BE2C (cell line): ENCODE measurements at regions not wholly inside any gene's neighbourhood (a gene's known extent, or its start where the extent isn't known, plus 50 kb on each side); places are given as distances from the start of the nearest gene placed in this dataset.

ENCODE experiments used
- DNase-seq: peaks from one replicate; pipeline ENCODE4 v3.0.0-alpha.2; 2020
- H3K27me3 ChIP-seq: fragments of 250-450 bp; sonication (Bioruptor Pico); 2 replicates; pipeline ENCODE4 v1.5.1; 2020; ENCODE audit warnings: mild to moderate bottlenecking
- H3K36me3 ChIP-seq: fragments of 250-450 bp; sonication (Bioruptor Pico); 2 replicates; pipeline ENCODE4 v1.5.1; 2020; ENCODE audit warnings: mild to moderate bottlenecking
- H3K4me1 ChIP-seq: fragments of 250-450 bp; sonication (Bioruptor Pico); 2 replicates; pipeline ENCODE4 v1.5.1; 2020
- H3K4me3 ChIP-seq: 2 replicates; pipeline ENCODE4 v1.5.1; 2011; ENCODE audit warnings: low read depth, low read length
- H3K9me3 ChIP-seq: fragments of 250-450 bp; sonication (Bioruptor Pico); 2 replicates; pipeline ENCODE4 v1.5.1; 2020
- TF ChIP-seq, protein P1 (sequence below): IDR thresholded peaks from 2 replicates; pipeline ENCODE4 v1.5.1; 2012; ENCODE audit warnings: mild to moderate bottlenecking, low read depth, low read length

DNA sequence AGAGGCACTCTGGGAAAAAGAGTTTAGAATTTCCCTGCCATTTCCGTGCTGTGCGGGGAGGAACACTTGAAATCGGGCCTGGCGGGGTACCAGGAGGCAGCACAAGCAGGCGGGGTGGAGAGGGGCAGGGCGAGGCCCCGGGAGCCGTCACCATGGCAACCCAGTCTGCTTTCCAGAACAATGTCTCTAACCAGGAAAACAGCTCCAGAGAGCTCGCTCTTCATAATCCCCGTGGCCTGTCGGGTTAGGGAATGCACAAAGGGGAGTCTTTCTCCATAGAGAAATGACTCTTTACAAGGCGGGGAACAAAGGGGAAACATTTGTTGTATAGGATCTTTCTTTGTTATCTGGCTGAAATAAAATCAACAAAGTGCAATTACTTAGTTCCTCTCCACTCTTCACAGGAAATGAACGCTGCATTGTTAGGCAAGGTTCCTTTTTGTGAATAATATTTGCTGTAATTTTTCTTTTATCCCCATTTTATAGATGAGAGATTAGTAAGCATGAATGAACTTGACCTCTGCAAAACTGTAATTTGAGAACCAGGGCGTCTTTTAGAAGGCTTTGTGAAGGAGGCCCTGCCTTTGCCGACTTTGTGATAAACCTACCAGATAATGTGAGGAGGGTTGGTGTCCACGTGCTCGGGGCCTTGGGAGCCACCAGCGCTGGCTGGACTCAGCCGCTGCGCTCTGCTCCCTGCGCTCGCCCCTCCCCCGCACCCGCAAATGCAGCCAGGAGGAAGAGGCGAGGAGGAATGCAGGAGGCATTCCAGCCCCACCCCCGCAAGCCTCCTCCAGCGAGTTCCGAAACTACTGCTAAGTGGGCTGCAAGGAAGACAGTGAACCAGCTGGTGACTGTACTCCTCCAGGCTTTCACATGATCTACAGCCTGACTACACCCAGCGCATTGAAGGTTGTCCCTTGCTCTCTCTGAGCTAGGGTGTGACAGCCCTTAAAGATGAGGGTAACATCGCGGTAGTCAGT lies 105.2 kb upstream of the ATF7IP start:
- Histone ChIP-seq H3K4me1 (peaks cover 15% of the 10 kb centered on the region), H3K4me3 (no peak overlapping the region), H3K9me3 (no peaks in the 10 kb centered on the region), H3K36me3 (no peaks in the 10 kb centered on the region), H3K27me3 (no peaks in the 10 kb centered on the region)
- TF ChIP-seq, protein P1, sequence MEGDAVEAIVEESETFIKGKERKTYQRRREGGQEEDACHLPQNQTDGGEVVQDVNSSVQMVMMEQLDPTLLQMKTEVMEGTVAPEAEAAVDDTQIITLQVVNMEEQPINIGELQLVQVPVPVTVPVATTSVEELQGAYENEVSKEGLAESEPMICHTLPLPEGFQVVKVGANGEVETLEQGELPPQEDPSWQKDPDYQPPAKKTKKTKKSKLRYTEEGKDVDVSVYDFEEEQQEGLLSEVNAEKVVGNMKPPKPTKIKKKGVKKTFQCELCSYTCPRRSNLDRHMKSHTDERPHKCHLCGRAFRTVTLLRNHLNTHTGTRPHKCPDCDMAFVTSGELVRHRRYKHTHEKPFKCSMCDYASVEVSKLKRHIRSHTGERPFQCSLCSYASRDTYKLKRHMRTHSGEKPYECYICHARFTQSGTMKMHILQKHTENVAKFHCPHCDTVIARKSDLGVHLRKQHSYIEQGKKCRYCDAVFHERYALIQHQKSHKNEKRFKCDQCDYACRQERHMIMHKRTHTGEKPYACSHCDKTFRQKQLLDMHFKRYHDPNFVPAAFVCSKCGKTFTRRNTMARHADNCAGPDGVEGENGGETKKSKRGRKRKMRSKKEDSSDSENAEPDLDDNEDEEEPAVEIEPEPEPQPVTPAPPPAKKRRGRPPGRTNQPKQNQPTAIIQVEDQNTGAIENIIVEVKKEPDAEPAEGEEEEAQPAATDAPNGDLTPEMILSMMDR: no peak
- DNase-seq: no peak

DNA sequence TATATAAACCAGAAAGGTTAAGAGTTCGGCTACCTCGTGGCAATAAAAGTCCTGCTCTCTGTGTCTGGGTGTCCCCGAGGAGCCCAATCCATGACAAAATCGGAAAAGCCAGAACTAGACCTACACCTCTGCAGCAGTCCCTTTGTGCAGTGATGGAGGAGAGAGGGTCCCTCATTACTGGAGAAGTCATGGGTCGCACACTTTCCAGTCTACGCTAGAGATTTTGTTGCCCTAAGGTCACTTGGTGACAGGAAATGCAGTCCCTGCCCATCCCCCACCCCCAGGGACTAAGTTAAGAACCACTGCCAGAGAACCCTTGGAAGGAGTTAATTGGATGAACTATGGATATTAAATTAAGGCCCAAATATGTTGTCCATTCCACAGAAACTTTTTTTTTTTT lies 104.4 kb upstream of the ATF7IP start:
- peaks cover 15% of the 10 kb centered on the region for H3K4me1 ChIP-seq

DNA sequence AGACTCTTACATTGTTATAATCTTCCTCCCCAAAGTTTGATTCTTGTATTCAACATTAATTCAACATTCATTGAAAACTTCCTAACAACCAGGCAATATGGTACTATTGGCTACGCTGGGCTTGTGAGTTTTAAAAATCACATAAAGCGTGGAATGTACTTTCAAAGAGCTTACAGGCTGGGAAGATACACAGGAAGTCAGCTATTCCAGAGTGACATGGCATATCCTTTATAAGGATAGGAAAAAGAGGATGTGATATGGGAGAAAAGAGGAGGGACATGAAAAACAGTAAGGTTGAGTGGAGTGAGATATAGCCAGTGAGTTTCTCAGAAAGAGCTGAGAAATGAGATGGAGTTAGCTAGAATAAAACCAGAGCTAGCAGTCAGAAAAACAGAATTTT lies 103.6 kb upstream of the ATF7IP start:
- Histone ChIP-seq H3K4me1 (peaks cover 12% of the 10 kb centered on the region), H3K27me3 (no peaks in the 10 kb centered on the region), H3K9me3 (no peaks in the 10 kb centered on the region), H3K36me3 (no peaks in the 10 kb centered on the region), H3K4me3 (no peak overlapping the region)
- no peak for DNase-seq
- TF ChIP-seq, protein P1: no peak

More for the DNA sequence above, 104.4 kb upstream of the ATF7IP start:
- TF ChIP-seq, protein P1: no peak
- Histone ChIP-seq H3K36me3 (no peaks in the 10 kb centered on the region), H3K27me3 (no peaks in the 10 kb centered on the region), H3K4me3 (no peak overlapping the region), H3K9me3 (no peaks in the 10 kb centered on the region)
- DNase-seq: peak; percentile 19

DNA sequence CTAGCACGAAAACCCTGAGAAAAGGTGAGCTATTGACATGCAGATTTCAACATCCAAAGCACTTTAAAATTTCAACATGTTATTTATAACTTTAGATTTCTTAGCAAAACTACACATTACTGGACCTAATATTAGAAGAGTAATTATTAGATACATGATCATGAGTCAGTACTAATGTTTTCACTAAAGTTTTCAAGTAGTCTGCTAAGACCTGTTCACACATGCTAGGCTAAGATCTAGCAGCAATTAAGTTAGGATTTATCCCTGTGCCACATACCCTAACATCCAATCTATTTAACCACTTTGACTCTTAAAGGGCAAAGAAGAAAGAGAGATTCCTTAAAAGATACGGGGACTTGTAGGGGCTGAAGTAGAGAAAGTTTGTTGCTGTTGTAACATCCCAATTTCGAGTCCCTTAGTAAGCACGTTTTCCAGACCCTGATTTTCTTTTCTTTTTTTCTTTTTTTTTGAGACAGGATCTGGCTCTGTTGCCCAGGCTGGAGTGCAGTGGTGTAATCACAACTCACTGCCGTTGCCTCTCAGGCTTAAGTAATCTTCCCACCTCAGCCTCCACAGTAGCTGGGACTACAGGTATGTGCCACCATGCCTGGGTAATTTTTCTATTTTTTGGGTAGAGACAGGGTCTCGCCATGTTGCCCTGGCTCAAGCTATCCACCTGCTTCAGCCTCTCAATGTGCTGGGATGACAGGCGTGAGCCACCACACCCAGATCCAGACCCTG lies 102.5 kb upstream of the ATF7IP start:
- Histone ChIP-seq H3K4me3 (no peak overlapping the region), H3K4me1 (peaks cover 9% of the 10 kb centered on the region), H3K36me3 (no peaks in the 10 kb centered on the region), H3K27me3 (no peaks in the 10 kb centered on the region), H3K9me3 (no peaks in the 10 kb centered on the region)
- no peak for DNase-seq
- TF ChIP-seq, protein P1: no peak

DNA sequence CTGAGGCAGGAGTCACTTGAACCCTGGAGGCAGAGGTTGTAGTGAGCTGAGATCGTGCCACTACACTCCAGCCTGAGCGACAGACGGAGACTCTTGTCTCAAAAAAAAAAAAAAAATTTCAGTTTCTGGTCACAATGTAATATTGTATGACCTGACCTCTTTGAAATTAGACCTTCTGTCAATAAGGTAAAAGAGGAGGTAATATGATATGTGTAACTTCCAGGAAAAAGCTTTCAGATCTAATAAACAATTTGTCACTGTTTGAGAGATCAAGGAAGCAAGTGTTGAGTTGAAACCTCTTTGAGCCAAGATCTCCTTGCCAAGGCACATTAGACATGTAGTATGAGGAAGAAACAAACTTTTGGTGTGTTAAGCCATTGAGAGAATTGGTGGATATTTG lies 101.7 kb upstream of the ATF7IP start:
- H3K36me3 ChIP-seq: no peaks in the 10 kb centered on the region
- no peak overlapping the region for H3K4me3 ChIP-seq
- H3K4me1 ChIP-seq: peaks cover 1% of the 10 kb centered on the region
- no peaks in the 10 kb centered on the region for H3K27me3 ChIP-seq
- H3K9me3 ChIP-seq: no peaks in the 10 kb centered on the region
- no peak for DNase-seq
- TF ChIP-seq, protein P1: no peak

DNA sequence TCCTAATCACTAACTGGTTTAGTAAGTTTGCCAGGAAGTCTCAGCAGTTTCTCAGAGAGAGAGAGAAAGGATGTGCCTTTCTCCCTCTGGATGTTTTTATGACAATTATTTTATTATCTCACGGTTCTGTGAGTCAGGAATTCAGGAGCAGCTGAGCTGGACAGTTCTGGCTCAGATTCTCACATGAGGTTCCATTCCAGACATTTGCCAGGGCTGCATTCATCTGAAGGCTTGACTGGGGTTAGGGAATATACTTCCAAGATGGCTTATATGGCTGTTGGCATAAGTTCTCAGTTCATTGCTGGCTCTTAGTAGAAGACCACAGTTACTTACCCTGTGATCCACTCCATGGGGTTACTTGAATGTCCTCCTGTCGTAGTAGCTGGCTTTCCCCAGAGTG lies 101.2 kb upstream of the ATF7IP start:
- DNase-seq: no peak
- Histone ChIP-seq H3K36me3 (no peaks in the 10 kb centered on the region), H3K9me3 (no peaks in the 10 kb centered on the region), H3K4me1 (no peaks in the 10 kb centered on the region; the same call in 1 of the 2 replicates), H3K27me3 (no peaks in the 10 kb centered on the region), H3K4me3 (no peak overlapping the region)
- TF ChIP-seq, protein P1: no peak
